CD4-positive, alpha-beta T cell treated with Interleukin-6 at 100 ng/mL for 8 hours (primary cell): ENCODE measurements at regions not wholly inside any gene's neighbourhood (a gene's known extent, or its start where the extent isn't known, plus 50 kb on each side); places are given as distances from the start of the nearest gene placed in this dataset.
"Not testable (repeated sequence)": the region's sequence is repeated elsewhere in the genome, so short reads cannot be mapped to it uniquely, and the experiment has no call there.

Experiments used
- DNase-seq: peaks from one replicate; pipeline ENCODE4 v3.0.0-alpha.2; 2020; ENCODE audit warnings: mixed read lengths, low spot score

GRCh38 chr3:197430934-197431333 lies 124.8 kb downstream of the BDH1 start:
- DNase-seq, result no peak

- DNase-seq, result no peak
These were observed 125.3 kb downstream of the BDH1 start for GRCh38 chr3:197430502-197430901.

- DNase-seq, result no peak
These were observed 126.8 kb downstream of the BDH1 start for GRCh38 chr3:197428952-197429351.

- peak; percentile 36 for DNase-seq
These were observed 127.5 kb downstream of the BDH1 start for GRCh38 chr3:197428117-197428801.

GRCh38 chr3:197427021-197427420 lies 128.6 kb upstream of the DLG1 start:
- DNase-seq, result no peak

GRCh38 chr3:197426121-197426566 lies 127.7 kb upstream of the DLG1 start:
- DNase-seq, result no peak

GRCh38 chr3:197425485-197426120 lies 127.2 kb upstream of the DLG1 start:
- DNase-seq, result no peak

- no peak for DNase-seq
These were observed 126.5 kb upstream of the DLG1 start for GRCh38 chr3:197424674-197425484.

GRCh38 chr3:197424266-197424665 lies 125.9 kb upstream of the DLG1 start:
- DNase-seq, result no peak

GRCh38 chr3:197423376-197423775 lies 125.0 kb upstream of the DLG1 start:
- no peak for DNase-seq

GRCh38 chr3:197422506-197422905 lies 124.1 kb upstream of the DLG1 start:
- DNase-seq, result no peak

- DNase-seq, result no peak
These were observed 122.6 kb upstream of the DLG1 start for GRCh38 chr3:197421021-197421420.

GRCh38 chr3:197420566-197420965 lies 122.2 kb upstream of the DLG1 start:
- no peak for DNase-seq

- no peak for DNase-seq
These were observed 121.7 kb upstream of the DLG1 start for GRCh38 chr3:197420115-197420514.

GRCh38 chr3:197419696-197420095 lies 121.3 kb upstream of the DLG1 start:
- DNase-seq, result no peak

- DNase-seq, result no peak
These were observed 119.7 kb upstream of the DLG1 start for GRCh38 chr3:197417911-197418618.

- DNase-seq, result no peak
These were observed 119.0 kb upstream of the DLG1 start for GRCh38 chr3:197417441-197417840.

- DNase-seq, result not testable (repeated sequence)
These were observed 113.5 kb upstream of the DLG1 start for GRCh38 chr3:197411899-197412298.

- DNase-seq, result not testable (repeated sequence)
These were observed 111.8 kb upstream of the DLG1 start for GRCh38 chr3:197410170-197410569.

GRCh38 chr3:197408177-197408957 lies 110.0 kb upstream of the DLG1 start:
- no peak for DNase-seq

GRCh38 chr3:197407526-197407925 lies 109.1 kb upstream of the DLG1 start:
- DNase-seq, result no peak
